Umbilical cord (tissue), 1 donor: ENCODE measurements at regions not wholly inside any gene's neighbourhood (a gene's known extent, or its start where the extent isn't known, plus 50 kb on each side); places are given as distances from the start of the nearest gene placed in this dataset.

ENCODE experiments used
- DNase-seq: peaks from one replicate; pipeline ENCODE4 v3.0.0-alpha.2; 2015; ENCODE audit warnings: low spot score

- DNase-seq = no peak
Measured at GRCh38 chrX:147832707-147833348, 78.9 kb upstream of the FMR1 start.

GRCh38 chrX:147838465-147839131, 73.1 kb upstream of the FMR1 start:
- DNase-seq = no peak

GRCh38 chrX:147846676-147847075, 65.0 kb upstream of the FMR1 start:
- DNase-seq = peak; percentile 69

- peak; percentile 82 for DNase-seq
Measured at GRCh38 chrX:147847999-147848398, 63.7 kb upstream of the FMR1 start.

- DNase-seq = peak; percentile 83
Measured at GRCh38 chrX:147848543-147849443, 62.9 kb upstream of the FMR1 start.

GRCh38 chrX:147850875-147851274, 60.8 kb upstream of the FMR1 start:
- no peak for DNase-seq

- no peak for DNase-seq
Measured at GRCh38 chrX:147853701-147854100, 58.0 kb upstream of the FMR1 start.

- no peak for DNase-seq
Measured at GRCh38 chrX:147859666-147860065, 52.1 kb upstream of the FMR1 start.
